Lower leg skin (tissue), 4 donors: ENCODE measurements at regions not wholly inside any gene's neighbourhood (a gene's known extent, or its start where the extent isn't known, plus 50 kb on each side); places are given as distances from the start of the nearest gene placed in this dataset.

Source experiments
- DNase-seq, 2 donors: peaks; one replicate each; pipeline ENCODE4 v3.0.0-alpha.2; 2019; ENCODE audit warnings: low spot score in 2 of 2
- H3K4me3 ChIP-seq: fragments of 200-600 bp; sonication (generic); 2 replicates; pipeline ENCODE4 v1.5.1; 2017; ENCODE audit warnings: mild to moderate bottlenecking, low read depth; ENCODE audit not compliant: poor library complexity, severe bottlenecking
- POLR2A ChIP-seq, 2 donors: fragments of 450-650 bp; IDR thresholded peaks; one replicate each; pipeline ENCODE4 v1.6.1; 2016 to 2017; ENCODE audit warnings: antibody characterized with exemption in 2 of 2, mild to moderate bottlenecking in 1 of 2, moderate library complexity in 1 of 2
- WGBS, 2 donors: methylation state at CpG; one replicate each; pipeline ENCODE4 v1.1.5; 2018; 5-methylcytosine and 5-hydroxymethylcytosine counted together
- intact Hi-C: fragments of 100-400 bp; cut with DNase I; formaldehyde crosslinking; loops from one replicate; pipeline ENCODE4 v1.15.0; 2023; ENCODE audit warnings: low total_unique reads
- TF ChIP-seq, protein P1 (sequence below), 3 donors: fragments of 450-650 bp; IDR thresholded peaks; one replicate each; pipeline ENCODE4 v1.5.1; 2016; ENCODE audit warnings: antibody characterized with exemption in 3 of 3, mild to moderate bottlenecking in 3 of 3, moderate library complexity in 2 of 3

DNA sequence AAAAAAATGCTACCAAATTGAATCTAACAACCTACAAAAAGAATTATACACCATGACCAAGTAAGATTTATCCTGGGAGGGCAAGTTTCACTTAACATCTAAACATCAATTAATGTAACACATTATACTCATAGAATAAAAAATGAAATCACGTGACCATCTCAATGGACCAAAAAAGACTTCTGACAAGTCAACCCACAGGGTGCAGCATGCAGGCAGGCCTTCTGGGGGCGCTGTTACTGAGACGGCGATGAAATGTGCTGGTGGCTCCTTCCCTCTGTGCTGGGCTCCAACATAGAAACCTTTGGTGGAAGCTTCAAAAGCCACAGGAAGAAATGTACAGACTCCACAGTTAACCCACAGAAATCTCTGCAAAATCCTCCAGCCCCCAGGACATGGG, 103.1 kb downstream of the INHBA start:
- 55 to 67% methylated on average over 4 of the region's 4 CpGs for WGBS, 2 donors
- H3K4me3 ChIP-seq, result no peak overlapping the region
- TF ChIP-seq POLR2A (IDR thresholded peaks at IDR 0.05), result no peak
- TF ChIP-seq, protein P1, sequence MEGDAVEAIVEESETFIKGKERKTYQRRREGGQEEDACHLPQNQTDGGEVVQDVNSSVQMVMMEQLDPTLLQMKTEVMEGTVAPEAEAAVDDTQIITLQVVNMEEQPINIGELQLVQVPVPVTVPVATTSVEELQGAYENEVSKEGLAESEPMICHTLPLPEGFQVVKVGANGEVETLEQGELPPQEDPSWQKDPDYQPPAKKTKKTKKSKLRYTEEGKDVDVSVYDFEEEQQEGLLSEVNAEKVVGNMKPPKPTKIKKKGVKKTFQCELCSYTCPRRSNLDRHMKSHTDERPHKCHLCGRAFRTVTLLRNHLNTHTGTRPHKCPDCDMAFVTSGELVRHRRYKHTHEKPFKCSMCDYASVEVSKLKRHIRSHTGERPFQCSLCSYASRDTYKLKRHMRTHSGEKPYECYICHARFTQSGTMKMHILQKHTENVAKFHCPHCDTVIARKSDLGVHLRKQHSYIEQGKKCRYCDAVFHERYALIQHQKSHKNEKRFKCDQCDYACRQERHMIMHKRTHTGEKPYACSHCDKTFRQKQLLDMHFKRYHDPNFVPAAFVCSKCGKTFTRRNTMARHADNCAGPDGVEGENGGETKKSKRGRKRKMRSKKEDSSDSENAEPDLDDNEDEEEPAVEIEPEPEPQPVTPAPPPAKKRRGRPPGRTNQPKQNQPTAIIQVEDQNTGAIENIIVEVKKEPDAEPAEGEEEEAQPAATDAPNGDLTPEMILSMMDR (IDR thresholded peaks at IDR 0.05), result no peak
- no peak for DNase-seq
- intact Hi-C loops, result no loop called here

DNA sequence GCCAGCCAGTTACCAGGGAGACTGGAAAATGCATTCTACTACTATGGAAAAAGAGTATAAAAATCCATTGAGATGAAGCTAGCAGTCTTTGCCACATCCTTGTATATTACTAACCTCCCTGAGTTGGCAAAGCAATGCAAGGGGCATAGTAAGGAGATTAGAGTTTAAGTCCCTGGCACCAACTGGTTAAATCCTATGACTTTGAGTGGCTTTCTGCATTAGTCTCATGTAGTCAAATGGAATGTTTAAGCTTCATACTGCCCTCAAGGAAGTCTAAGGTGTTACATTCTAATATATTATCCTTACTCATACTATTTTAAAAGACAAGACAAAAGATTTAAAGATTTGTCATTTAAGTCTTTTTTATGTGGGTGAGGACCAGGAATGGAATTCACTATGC, 110.1 kb downstream of the INHBA start:
- intact Hi-C loops, result no loop called here
- no peak for DNase-seq
- H3K4me3 ChIP-seq, result no peak overlapping the region
- TF ChIP-seq, protein P1 (IDR thresholded peaks at IDR 0.05), result no peak
- no peak for TF ChIP-seq POLR2A (IDR thresholded peaks at IDR 0.05)

DNA sequence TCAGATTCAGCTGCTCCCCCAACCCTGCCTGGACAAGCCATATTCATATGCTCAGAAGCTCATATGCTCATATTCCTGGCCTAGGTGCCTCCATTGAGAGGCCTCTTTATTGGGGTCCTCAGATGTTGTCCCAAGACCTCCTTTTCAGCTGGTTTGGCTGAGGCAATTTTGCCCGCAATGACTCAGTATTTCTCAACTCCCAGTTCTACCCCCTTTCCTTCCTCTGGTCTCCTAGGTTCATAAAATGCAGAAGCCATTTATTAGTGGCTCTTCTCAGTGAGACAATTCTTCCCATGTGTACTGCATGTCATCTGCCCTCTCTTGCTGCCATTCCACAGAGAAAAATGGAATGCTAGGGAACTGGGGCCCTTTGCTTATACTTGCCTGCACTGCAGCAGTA, 110.7 kb downstream of the INHBA start:
- TF ChIP-seq POLR2A (IDR thresholded peaks at IDR 0.05), result no peak
- TF ChIP-seq, protein P1 (IDR thresholded peaks at IDR 0.05), result no peak
- DNase-seq, result no peak
- 88 to 96% methylated on average over 1 of the region's 1 CpG for WGBS, 2 donors
- intact Hi-C loops, result no loop called here
- H3K4me3 ChIP-seq, result no peak overlapping the region

DNA sequence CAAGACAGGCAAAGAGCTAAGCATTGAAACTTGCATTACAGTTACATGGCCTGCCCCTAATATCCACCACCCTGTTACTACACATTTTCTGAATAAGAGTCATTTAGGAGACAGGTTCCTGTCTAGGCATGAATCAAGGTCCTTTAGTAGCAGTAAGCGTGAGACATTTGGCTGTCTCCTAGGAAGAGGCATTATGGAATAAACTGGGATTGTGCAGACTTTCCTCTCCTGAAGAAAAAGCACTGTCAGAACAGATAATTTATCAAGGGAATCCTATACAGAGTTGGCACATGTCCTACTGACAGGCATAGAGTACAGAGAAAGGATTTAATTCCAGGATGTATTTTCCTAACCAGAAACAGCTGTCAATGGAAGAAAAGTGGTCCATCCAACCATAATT, 111.9 kb downstream of the INHBA start:
- 71 to 73% methylated on average over 1 of the region's 1 CpG for WGBS, 2 donors
- DNase-seq, result no peak
- intact Hi-C loops, result no loop called here
- TF ChIP-seq, protein P1 (IDR thresholded peaks at IDR 0.05), result no peak
- TF ChIP-seq POLR2A (IDR thresholded peaks at IDR 0.05), result no peak
- H3K4me3 ChIP-seq, result no peak overlapping the region

DNA sequence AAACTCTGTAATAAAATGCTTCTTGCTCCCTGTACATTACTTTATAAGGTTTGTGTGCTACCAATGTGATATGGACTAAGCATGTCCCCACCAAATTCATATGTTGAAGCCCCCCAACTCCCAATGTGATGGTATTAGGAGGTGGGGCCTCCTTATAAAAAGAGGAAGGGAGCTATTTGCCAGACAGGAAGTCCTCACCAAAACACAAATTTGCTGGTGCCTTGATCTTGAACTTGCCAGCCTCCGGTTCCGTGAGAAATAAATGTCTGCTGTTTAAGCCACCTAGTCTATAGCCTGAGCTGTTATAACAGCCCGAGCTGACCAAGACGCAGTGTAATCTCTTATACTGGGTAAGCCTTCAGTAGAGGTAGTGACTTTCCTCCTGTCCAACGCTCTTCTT, 114.5 kb downstream of the INHBA start:
- intact Hi-C loops, result no loop called here
- TF ChIP-seq POLR2A (IDR thresholded peaks at IDR 0.05), result no peak
- TF ChIP-seq, protein P1 (IDR thresholded peaks at IDR 0.05), result no peak
- no peak for DNase-seq
- H3K4me3 ChIP-seq, result no peak overlapping the region
- 88 to 91% methylated on average over 5 of the region's 5 CpGs for WGBS, 2 donors

DNA sequence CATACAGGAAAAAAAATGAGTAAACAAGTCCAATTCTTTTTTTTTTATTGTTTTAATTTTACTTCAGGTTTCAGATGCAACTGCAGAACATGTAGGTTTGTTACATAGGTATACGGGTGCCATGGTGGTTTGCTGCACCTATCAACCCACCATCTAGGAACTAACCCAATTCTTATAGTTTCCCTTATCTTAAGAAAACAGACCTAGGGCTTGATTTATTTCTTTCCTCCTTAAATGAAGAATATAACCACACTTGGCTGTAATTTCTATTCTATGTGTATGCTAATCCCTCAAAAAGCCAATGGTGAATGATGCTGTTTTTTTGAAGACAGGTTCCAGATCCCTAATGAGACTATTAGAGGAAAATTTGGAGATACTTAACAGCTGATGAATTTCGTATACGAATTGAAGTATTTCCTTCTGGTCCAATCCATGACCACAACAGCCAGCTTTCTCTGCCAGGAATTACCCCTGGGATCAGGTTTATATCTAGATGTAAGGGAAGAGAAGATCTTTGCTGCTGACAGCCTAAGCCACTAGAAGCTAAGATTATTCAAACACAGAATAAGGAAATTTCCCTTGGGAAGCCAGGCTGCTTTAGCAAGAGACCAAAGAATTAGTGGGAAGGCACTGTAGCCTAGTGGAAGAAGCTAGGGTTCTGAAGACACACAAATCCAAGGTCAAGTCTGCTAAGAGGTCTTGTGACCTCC, 115.8 kb downstream of the INHBA start:
- H3K4me3 ChIP-seq, result no peak overlapping the region
- intact Hi-C loops, result no loop called here
- no peak for DNase-seq
- 74 to 88% methylated on average over 3 of the region's 3 CpGs for WGBS, 2 donors
- no peak for TF ChIP-seq POLR2A (IDR thresholded peaks at IDR 0.05)
- TF ChIP-seq, protein P1 (IDR thresholded peaks at IDR 0.05), result no peak
